IMR-90 (cell line): ENCODE measurements at regions not wholly inside any gene's neighbourhood (a gene's known extent, or its start where the extent isn't known, plus 50 kb on each side); places are given as distances from the start of the nearest gene placed in this dataset.

ENCODE experiments used
- BHLHE40 ChIP-seq: fragments of 150-350 bp; IDR thresholded peaks from 2 replicates; pipeline ENCODE4 v1.6.1; 2016; ENCODE audit warnings: mild to moderate bottlenecking, low read depth, low read length
- CTCF ChIP-seq: conservative IDR thresholded peaks from 2 replicates; pipeline ENCODE4 v1.5.1; 2012; ENCODE audit warnings: mild to moderate bottlenecking, low read depth, low read length, improper control_type of control experiment
- MAFK ChIP-seq: IDR thresholded peaks from 2 replicates; pipeline ENCODE4 v1.6.1; 2012; ENCODE audit warnings: low read depth, low read length, improper control_type of control experiment
- MAZ ChIP-seq: IDR thresholded peaks from 2 replicates; pipeline ENCODE4 v1.6.1; 2012; ENCODE audit warnings: low read depth, mild to moderate bottlenecking, low read length, improper control_type of control experiment, moderate library complexity, borderline replicate concordance
- MXI1 ChIP-seq: IDR thresholded peaks from 2 replicates; pipeline ENCODE4 v1.6.1; 2012; ENCODE audit warnings: low read depth, mild to moderate bottlenecking, low read length, moderate library complexity, borderline replicate concordance
- POLR2A ChIP-seq: IDR thresholded peaks from 2 replicates; pipeline ENCODE4 v1.6.1; 2012; ENCODE audit warnings: mild to moderate bottlenecking, low read depth, low read length
- RAD21 ChIP-seq: IDR thresholded peaks from 2 replicates; pipeline ENCODE4 v1.6.1; 2012; ENCODE audit warnings: low read length, improper control_type of control experiment
- SMC3 ChIP-seq: fragments of 150-350 bp; IDR thresholded peaks from 2 replicates; pipeline ENCODE4 v1.6.1; 2016; ENCODE audit warnings: low read depth, mild to moderate bottlenecking, antibody characterized with exemption, low read length, moderate library complexity
- USF2 ChIP-seq: fragments of 150-350 bp; IDR thresholded peaks from 2 replicates; pipeline ENCODE4 v1.6.1; 2017; ENCODE audit warnings: mild to moderate bottlenecking, antibody characterized with exemption, low read length, low read depth

DNA sequence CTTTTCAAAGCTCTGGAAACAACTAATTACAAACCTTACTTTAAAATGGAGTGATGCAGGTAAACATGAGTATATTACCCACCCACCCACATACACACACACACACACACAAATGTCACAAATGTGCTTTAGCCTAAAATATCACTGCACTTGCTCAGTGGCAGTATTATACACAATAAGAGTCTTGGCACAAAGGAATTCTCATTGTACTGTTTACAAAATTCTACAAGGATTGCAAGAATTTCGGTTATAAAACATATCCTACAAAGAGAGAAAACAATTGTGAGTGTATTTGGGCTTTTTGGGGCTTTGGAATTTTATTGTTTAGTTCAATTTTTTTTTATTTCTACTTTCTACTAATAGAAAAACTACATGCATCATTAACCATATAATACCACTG is 113.2 kb upstream of the BEND6 start:
- TF ChIP-seq BHLHE40 (no peak), CTCF (no peak), MXI1 (no peak), POLR2A (no peak), RAD21 (no peak), USF2 (no peak), MAFK (no peak), MAZ (no peak), SMC3 (no peak)
